ENCODE measurements at regions not wholly inside any gene's neighbourhood (a gene's known extent, or its start where the extent isn't known, plus 50 kb on each side); places are given as distances from the start of the nearest gene placed in this dataset.

- intact Hi-C loops (cut with DNase I), result no loop called here
- no peak for DNase-seq
These were observed 733.5 kb upstream of the SGCG start for GRCh38 chr13:22447132-22447886.

GRCh38 chr13:22449251-22449650 is 731.5 kb upstream of the SGCG start:
- intact Hi-C loops (cut with DNase I), result no loop called here
- no peak for DNase-seq

GRCh38 chr13:22451327-22451741 is 729.4 kb upstream of the SGCG start:
- peak in 1 of 10 donors; percentile 9 for DNase-seq
- intact Hi-C loops (cut with DNase I), result no loop called here

DNA sequence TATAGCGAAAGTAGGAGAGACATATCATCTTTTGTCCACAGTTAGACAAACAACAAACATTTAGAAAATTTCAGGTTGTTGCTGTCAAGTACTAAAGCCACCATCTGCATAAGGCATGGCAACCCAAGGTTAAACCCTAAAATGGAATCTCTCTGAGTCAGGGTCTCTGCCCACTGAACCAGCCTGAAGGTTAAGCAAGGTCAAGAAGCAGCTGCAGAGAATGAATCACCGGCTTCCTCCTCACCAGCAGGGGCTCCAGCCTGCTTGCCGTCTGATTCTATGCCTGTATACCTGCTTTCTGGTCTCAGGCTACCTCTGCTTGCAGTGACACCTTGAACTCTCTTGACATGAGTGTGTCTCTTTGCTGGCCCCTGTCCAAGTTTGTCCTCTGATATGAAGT is 726.2 kb upstream of the SGCG start:
- no peak for DNase-seq
- intact Hi-C loops (cut with DNase I), result no loop called here

- DNase-seq, result no peak
- intact Hi-C loops (cut with DNase I), result no loop called here
These were observed 725.7 kb upstream of the SGCG start for GRCh38 chr13:22455036-22455435.

- intact Hi-C loops (cut with DNase I), result no loop called here
- no peak for DNase-seq
These were observed 718.8 kb upstream of the SGCG start for GRCh38 chr13:22461854-22462490.

DNA sequence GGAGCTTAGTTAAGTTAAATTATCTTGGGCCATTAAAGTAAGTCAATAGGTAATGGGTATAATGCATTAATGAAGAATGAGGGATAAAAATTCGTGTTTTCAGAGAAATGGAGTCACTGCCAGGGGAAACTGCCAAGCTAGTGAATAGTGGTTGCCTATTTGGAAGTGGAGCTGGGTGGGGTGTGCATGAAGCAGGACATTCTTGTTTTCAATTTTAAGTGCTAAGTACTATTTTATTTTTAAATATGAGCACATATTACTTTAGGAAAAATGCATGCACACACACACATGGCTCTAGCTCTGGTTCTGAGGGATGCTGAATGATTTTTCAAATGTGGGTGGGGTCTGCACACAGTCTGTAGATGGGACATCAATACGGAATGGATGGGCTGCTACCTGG is 717.7 kb upstream of the SGCG start:
- intact Hi-C loops (cut with DNase I), result no loop called here

GRCh38 chr13:22468045-22468444 is 712.7 kb upstream of the SGCG start:
- intact Hi-C loops (cut with DNase I), result no loop called here
- DNase-seq, result no peak

More for the DNA sequence above, 717.7 kb upstream of the SGCG start:
- no peak for DNase-seq

GRCh38 chr13:22468824-22469223 is 712.0 kb upstream of the SGCG start:
- no peak for DNase-seq
- intact Hi-C loops (cut with DNase I), result no loop called here

DNA sequence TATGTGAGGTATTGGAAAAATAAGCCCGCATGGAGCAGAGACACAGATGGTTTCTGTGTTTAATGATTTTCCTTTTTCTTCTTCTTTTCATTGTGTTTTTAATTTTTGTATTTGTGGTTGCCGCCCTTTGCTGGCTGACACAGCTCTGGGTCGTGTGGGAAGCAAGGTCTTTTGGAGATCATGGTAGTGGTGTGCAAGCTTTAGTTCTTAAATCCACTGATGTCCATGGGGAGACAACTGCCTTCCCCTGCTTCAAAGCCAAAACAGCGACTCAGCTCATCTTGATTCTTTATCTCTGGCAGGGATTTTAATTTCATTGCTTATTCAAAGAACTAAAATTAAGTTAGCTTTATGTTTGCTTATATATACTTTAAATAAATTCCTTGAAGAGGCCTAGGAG is 711.3 kb upstream of the SGCG start:
- intact Hi-C loops (cut with DNase I), result no loop called here
- DNase-seq, result no peak

- intact Hi-C loops (cut with DNase I), result no loop called here
- no peak for DNase-seq
These were observed 710.7 kb upstream of the SGCG start for GRCh38 chr13:22470075-22470474.

DNA sequence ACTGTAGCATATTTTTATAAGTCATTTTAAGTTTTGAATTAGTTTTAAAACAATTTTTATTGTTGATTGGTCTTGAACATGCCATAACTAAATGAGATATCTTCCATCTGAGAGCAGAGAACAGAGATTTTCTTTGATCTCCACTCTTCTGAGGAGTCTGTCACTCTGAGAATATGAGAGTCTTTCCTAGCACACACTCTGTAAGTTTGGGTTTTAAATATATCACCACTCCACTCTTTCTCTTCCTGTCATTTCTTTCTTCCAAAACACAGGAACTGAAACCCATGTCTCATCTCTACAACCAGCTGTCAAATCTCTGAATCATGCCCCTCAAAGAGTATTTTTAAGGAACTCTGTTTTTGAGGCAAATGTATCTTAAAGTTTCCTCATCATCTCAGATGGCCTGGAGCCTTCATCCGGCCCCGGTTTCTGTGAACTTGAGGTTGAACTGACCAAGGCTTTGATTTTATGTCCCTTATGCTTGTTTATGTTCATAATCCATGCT is 698.2 kb upstream of the SGCG start:
- no peak for DNase-seq
- intact Hi-C loops (cut with DNase I), result no loop called here

DNA sequence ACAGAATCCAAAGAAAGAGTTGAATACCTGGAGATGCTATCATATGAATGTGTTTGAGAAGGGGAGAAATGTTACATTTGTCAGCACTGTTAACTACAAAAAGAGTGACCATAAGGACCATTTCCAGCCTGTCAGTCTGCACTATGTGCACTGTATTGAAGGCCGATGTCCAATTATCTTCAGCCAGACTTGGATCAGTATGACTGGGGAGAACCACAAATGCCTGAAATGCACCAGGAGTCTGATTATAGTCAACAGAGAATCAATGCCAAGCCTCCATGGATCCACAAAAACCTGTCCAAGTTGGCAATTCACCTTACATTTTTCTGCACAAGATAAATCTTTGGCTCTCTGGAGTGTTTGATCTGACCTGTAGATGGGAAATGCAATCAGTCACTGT is 697.5 kb upstream of the SGCG start:
- intact Hi-C loops (cut with DNase I), result no loop called here
- no peak for DNase-seq

DNA sequence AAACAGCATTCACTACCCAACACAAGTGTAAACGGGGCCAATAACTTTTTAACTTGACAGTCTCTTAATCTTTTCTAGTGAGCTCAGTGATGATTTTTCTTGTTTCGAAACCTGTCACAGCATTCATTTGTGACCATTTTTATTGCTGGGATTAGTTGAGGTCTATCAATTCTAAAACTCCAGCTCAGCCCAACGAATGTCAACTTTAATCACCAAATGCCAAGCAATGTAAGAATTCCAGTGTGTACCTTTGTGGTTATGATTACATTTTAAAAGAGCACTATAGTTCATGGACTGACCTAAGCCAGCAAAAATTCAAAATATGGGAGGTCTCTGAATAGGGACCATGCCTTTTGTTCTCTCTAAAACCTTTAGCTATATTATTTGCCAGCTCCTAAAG is 694.3 kb upstream of the SGCG start:
- no peak for DNase-seq
- intact Hi-C loops (cut with DNase I), result no loop called here

DNA sequence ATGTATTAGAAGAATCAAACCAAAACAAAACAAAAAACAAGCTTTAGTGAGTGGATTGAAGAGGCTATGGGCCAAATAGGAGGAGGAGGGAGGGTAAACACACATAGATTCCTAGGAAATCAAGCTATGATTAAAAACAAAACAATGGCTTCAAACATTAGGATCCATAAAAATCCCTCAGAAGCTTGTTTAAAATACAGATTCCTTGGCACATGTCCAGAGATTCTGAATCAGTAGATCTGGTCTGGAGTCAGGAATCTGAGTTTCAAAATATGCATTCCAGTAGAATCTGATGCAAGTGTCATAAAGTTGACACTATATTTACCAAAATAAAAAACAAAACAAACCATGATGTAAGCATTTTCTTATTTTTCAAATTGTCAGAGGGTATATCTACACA is 692.8 kb upstream of the SGCG start:
- DNase-seq, result no peak
- intact Hi-C loops (cut with DNase I), result no loop called here

GRCh38 chr13:22489771-22490170 is 691.0 kb upstream of the SGCG start:
- DNase-seq, result no peak
- intact Hi-C loops (cut with DNase I), result no loop called here

GRCh38 chr13:22495819-22496218 is 685.0 kb upstream of the SGCG start:
- intact Hi-C loops (cut with DNase I), result no loop called here
- DNase-seq, result no peak

GRCh38 chr13:22496803-22497508 is 683.8 kb upstream of the SGCG start:
- intact Hi-C loops (cut with DNase I), result no loop called here
- DNase-seq, result no peak

- intact Hi-C loops (cut with DNase I), result no loop called here
- peak in 1 of 10 donors; percentile 65 for DNase-seq
These were observed 682.6 kb upstream of the SGCG start for GRCh38 chr13:22497991-22498780.

DNA sequence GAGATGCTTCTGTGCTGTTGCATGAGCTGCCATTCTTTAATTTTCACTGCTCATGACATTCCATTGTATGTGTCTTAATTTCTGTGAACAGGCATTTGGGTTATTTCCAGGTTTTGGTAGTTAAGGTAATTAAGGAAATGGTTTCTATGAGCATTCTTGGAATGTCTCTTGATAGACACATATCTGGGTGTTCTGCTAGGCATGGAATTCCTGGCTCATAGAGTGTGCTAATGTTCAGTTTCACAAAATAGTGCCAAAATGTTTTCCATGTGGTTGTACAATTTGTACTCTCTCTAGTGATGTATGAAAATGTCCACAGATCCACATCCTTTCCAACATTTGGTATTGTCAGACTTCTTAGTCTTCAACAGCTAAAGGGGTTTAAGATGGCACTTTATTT is 680.9 kb upstream of the SGCG start:
- intact Hi-C loops (cut with DNase I), result no loop called here
- DNase-seq, result no peak

- intact Hi-C loops (cut with DNase I), result no loop called here
- DNase-seq, result no peak
These were observed 675.3 kb upstream of the SGCG start for GRCh38 chr13:22505489-22505888.

All from posterior cingulate gyrus (tissue), 11 donors.